H1 (cell line): ENCODE measurements at regions not wholly inside any gene's neighbourhood (a gene's known extent, or its start where the extent isn't known, plus 50 kb on each side); places are given as distances from the start of the nearest gene placed in this dataset.

Experiments
- CEBPB ChIP-seq: IDR thresholded peaks from 2 replicates; pipeline ENCODE4 v1.6.1; 2012; ENCODE audit warnings: low read depth, low read length
- CTCF ChIP-seq, 3 experiments: IDR thresholded peaks; 1 replicate in 2 of 3; 2 replicates in 1 of 3; pipeline versions ENCODE4 v1.5.1 to v1.6.1; 2011; ENCODE audit warnings: low read length in 3 of 3, mild to moderate bottlenecking in 3 of 3, inconsistent platforms in 2 of 3, low read depth in 1 of 3, moderate library complexity in 1 of 3; ENCODE audit not compliant: insufficient read depth in 1 of 3; ENCODE audit errors: control extremely low read depth in 1 of 3
- GABPA ChIP-seq: IDR thresholded peaks from 2 replicates; pipeline ENCODE4 v1.6.1; 2011; ENCODE audit warnings: mild to moderate bottlenecking, low read length, moderate library complexity, borderline replicate concordance; ENCODE audit not compliant: insufficient read depth
- NANOG ChIP-seq: IDR thresholded peaks from 2 replicates; pipeline ENCODE4 v1.6.1; 2011; ENCODE audit warnings: low read length, low read depth, mild to moderate bottlenecking, inconsistent platforms; ENCODE audit not compliant: insufficient read depth, poor library complexity, severe bottlenecking
- POLR2A ChIP-seq, 2 experiments: IDR thresholded peaks; 1 replicate in 1 of 2; 2 replicates in 1 of 2; pipeline ENCODE4 v1.6.1; 2011; ENCODE audit warnings: low read depth in 2 of 2, low read length in 2 of 2, mild to moderate bottlenecking in 2 of 2; ENCODE audit errors: control extremely low read depth in 1 of 2
- RFX5 ChIP-seq: IDR thresholded peaks from 2 replicates; pipeline ENCODE4 v1.6.1; 2011; ENCODE audit warnings: low read depth, low read length, improper control_type of control experiment, borderline replicate concordance
- SP1 ChIP-seq: IDR thresholded peaks from 2 replicates; pipeline ENCODE4 v1.6.1; 2011; ENCODE audit warnings: low read depth, low read length
- TAF1 ChIP-seq: IDR thresholded peaks from 2 replicates; pipeline ENCODE4 v1.6.1; 2011; ENCODE audit warnings: mild to moderate bottlenecking, low read depth, low read length

DNA sequence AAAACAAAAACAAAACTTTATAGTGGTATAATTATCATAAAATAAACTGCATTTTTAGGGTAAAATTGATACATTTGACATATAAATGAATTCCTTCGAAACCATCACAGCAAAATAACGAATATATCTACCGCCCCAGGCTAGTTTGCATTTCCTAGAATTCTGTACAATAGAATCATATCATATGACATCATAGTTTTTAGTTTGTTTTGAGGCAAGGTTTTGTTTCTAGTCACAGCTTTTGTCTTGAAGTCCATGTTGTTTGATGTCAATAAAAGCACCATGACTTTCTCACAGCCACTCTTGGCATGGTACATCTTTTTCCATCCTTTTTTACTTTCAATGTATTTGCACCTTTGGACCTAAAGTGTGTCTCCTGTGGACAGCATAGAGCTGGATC lies 102.9 kb downstream of the FOXL3 start:
- TF ChIP-seq POLR2A (IDR thresholded peaks at IDR 0.05; ENCODE audit: control extremely low read depth in 1 of 2, low read depth in 2 of 2, low read length in 2 of 2) = no peak
- TF ChIP-seq RFX5 = no peak
- TF ChIP-seq SP1 = no peak
- no peak for TF ChIP-seq CTCF (IDR thresholded peaks at IDR 0.05; ENCODE audit: control extremely low read depth in 1 of 3, insufficient read depth in 1 of 3, low read depth in 1 of 3, low read length in 3 of 3)
- TF ChIP-seq NANOG = no peak
- no peak for TF ChIP-seq TAF1
- no peak for TF ChIP-seq CEBPB
- no peak for TF ChIP-seq GABPA
